ENCODE measurements at regions not wholly inside any gene's neighbourhood (a gene's known extent, or its start where the extent isn't known, plus 50 kb on each side); places are given as distances from the start of the nearest gene placed in this dataset.

GRCh38 chr22:48199667-48200066 lies 1437.2 kb downstream of the TBC1D22A start:
- no peak for DNase-seq

- DNase-seq, result no peak
Observed at GRCh38 chr22:48198489-48199459, 1436.3 kb downstream of the TBC1D22A start.

- DNase-seq, result no peak
Observed at GRCh38 chr22:48197189-48197690, 1434.8 kb downstream of the TBC1D22A start.

- DNase-seq, result no peak
Observed at GRCh38 chr22:48192920-48193319, 1430.5 kb downstream of the TBC1D22A start.

GRCh38 chr22:48192071-48192470 lies 1429.6 kb downstream of the TBC1D22A start:
- no peak for DNase-seq

- DNase-seq, result no peak
Observed at GRCh38 chr22:48188231-48188721, 1425.8 kb downstream of the TBC1D22A start.

- DNase-seq, result no peak
Observed at GRCh38 chr22:48187356-48187755, 1424.9 kb downstream of the TBC1D22A start.

GRCh38 chr22:48186146-48186790 lies 1423.8 kb downstream of the TBC1D22A start:
- no peak for DNase-seq

GRCh38 chr22:48185071-48186055 lies 1422.9 kb downstream of the TBC1D22A start:
- DNase-seq, result no peak

GRCh38 chr22:48182846-48183805 lies 1420.7 kb downstream of the TBC1D22A start:
- DNase-seq, result no peak

- no peak for DNase-seq
Observed at GRCh38 chr22:48182031-48182430, 1419.6 kb downstream of the TBC1D22A start.

GRCh38 chr22:48181263-48181955 lies 1419.0 kb downstream of the TBC1D22A start:
- DNase-seq, result no peak

- no peak for DNase-seq
Observed at GRCh38 chr22:48180631-48181030, 1418.2 kb downstream of the TBC1D22A start.

GRCh38 chr22:48179571-48180546 lies 1417.4 kb downstream of the TBC1D22A start:
- DNase-seq, result no peak

- no peak for DNase-seq
Observed at GRCh38 chr22:48178536-48178935, 1416.1 kb downstream of the TBC1D22A start.

- no peak for DNase-seq
Observed at GRCh38 chr22:48177631-48178030, 1415.2 kb downstream of the TBC1D22A start.

GRCh38 chr22:48175721-48176120 lies 1413.3 kb downstream of the TBC1D22A start:
- no peak for DNase-seq

- no peak for DNase-seq
Observed at GRCh38 chr22:48173773-48174160, 1411.3 kb downstream of the TBC1D22A start.

- no peak for DNase-seq
Observed at GRCh38 chr22:48173061-48173772, 1410.8 kb downstream of the TBC1D22A start.
